ENCODE measurements at regions not wholly inside any gene's neighbourhood (a gene's known extent, or its start where the extent isn't known, plus 50 kb on each side); places are given as distances from the start of the nearest gene placed in this dataset.

DNA sequence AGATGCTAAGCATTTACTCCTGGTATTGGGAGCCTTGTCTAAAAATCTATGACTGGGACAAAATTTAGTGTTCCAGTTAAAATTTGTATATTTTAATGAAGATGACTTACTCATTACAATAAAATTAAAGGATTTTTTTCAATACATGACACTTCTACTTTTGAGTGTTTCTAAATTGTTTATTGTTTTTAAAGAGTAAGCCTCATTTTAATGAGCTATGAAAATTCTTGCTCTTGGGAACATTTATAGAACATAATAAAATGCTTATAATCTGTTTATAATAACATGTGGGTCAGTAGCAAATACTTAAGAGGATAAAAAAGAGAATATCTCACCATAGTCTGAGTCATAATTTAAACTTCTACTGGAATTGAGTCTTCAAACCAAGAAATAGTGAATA, 149.5 kb downstream of the PLCE1 start:
- TF ChIP-seq MYC (IDR thresholded peaks at IDR 0.05; ENCODE audit: low read depth, low read length) (no peak), POLR2A (IDR thresholded peaks at IDR 0.05; ENCODE audit: extremely low read depth, insufficient read length) (no peak), MAX (IDR thresholded peaks at IDR 0.05; ENCODE audit: low read depth, low read length) (no peak)
- TF ChIP-seq, protein P1, sequence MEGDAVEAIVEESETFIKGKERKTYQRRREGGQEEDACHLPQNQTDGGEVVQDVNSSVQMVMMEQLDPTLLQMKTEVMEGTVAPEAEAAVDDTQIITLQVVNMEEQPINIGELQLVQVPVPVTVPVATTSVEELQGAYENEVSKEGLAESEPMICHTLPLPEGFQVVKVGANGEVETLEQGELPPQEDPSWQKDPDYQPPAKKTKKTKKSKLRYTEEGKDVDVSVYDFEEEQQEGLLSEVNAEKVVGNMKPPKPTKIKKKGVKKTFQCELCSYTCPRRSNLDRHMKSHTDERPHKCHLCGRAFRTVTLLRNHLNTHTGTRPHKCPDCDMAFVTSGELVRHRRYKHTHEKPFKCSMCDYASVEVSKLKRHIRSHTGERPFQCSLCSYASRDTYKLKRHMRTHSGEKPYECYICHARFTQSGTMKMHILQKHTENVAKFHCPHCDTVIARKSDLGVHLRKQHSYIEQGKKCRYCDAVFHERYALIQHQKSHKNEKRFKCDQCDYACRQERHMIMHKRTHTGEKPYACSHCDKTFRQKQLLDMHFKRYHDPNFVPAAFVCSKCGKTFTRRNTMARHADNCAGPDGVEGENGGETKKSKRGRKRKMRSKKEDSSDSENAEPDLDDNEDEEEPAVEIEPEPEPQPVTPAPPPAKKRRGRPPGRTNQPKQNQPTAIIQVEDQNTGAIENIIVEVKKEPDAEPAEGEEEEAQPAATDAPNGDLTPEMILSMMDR (IDR thresholded peaks at IDR 0.05; ENCODE audit: low read depth, low read length), result no peak
- no peak overlapping the region for H3K4me3 ChIP-seq (ENCODE audit: low read depth, low read length)
- no peak for DNase-seq (ENCODE audit: low read depth)

GRCh38 chr10:94146313-94146712, 152.6 kb downstream of the PLCE1 start:
- TF ChIP-seq POLR2A (IDR thresholded peaks at IDR 0.05; ENCODE audit: extremely low read depth, insufficient read length) (no peak), MYC (IDR thresholded peaks at IDR 0.05; ENCODE audit: low read depth, low read length) (no peak), MAX (IDR thresholded peaks at IDR 0.05; ENCODE audit: low read depth, low read length) (no peak)
- TF ChIP-seq, protein P1 (IDR thresholded peaks at IDR 0.05; ENCODE audit: low read depth, low read length), result no peak
- no peak overlapping the region for H3K4me3 ChIP-seq (ENCODE audit: low read depth, low read length)
- DNase-seq (ENCODE audit: low read depth), result no peak

GRCh38 chr10:94146746-94147145, 153.0 kb downstream of the PLCE1 start:
- no peak overlapping the region for H3K4me3 ChIP-seq (ENCODE audit: low read depth, low read length)
- no peak for DNase-seq (ENCODE audit: low read depth)
- TF ChIP-seq MAX (IDR thresholded peaks at IDR 0.05; ENCODE audit: low read depth, low read length) (no peak), MYC (IDR thresholded peaks at IDR 0.05; ENCODE audit: low read depth, low read length) (no peak), POLR2A (IDR thresholded peaks at IDR 0.05; ENCODE audit: extremely low read depth, insufficient read length) (no peak)
- TF ChIP-seq, protein P1 (IDR thresholded peaks at IDR 0.05; ENCODE audit: low read depth, low read length), result no peak

GRCh38 chr10:94149702-94150101, 156.0 kb downstream of the PLCE1 start:
- TF ChIP-seq POLR2A (IDR thresholded peaks at IDR 0.05; ENCODE audit: extremely low read depth, insufficient read length) (no peak), MYC (IDR thresholded peaks at IDR 0.05; ENCODE audit: low read depth, low read length) (no peak)
- TF ChIP-seq, protein P1 (IDR thresholded peaks at IDR 0.05; ENCODE audit: low read depth, low read length), result no peak
- DNase-seq (ENCODE audit: low read depth), result no peak
- no peak overlapping the region for H3K4me3 ChIP-seq (ENCODE audit: low read depth, low read length)

DNA sequence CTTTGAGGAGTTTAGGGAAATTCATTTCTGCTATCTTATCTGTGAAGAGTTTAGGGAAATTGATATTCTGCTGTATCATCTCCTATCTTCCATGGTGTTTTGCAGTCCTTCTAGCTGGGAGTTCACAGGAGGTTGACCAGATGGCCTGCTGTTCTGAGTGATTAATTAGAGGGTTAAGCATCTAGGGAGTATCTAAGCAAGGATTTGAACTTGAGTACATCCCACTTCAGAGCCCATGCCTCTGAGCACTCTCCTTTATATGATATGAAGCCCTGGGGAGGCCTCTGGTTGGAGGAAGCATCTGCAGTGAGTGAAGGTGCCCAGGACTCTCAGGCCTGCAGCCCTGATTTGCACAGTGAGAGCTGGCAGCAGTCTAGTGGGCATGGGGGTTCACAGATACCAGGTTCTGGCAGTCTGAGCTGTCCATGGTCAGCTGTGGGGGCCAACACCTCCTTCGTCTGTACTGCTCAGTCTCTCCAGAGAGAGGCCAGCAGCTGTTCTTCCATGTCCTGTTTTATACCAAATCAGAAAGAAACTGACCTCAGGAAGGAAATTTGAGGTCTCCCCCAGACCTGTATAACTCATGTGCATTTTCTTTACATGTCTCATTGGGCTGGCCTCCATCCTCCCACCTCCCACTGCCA, 156.9 kb downstream of the PLCE1 start:
- no peak for DNase-seq (ENCODE audit: low read depth)
- H3K4me3 ChIP-seq (ENCODE audit: low read depth, low read length), result no peak overlapping the region
- TF ChIP-seq MYC (IDR thresholded peaks at IDR 0.05; ENCODE audit: low read depth, low read length) (no peak), POLR2A (IDR thresholded peaks at IDR 0.05; ENCODE audit: extremely low read depth, insufficient read length) (no peak), MAX (IDR thresholded peaks at IDR 0.05; ENCODE audit: low read depth, low read length) (no peak)
- TF ChIP-seq, protein P1 (IDR thresholded peaks at IDR 0.05; ENCODE audit: low read depth, low read length), result no peak

All from NB4 (cell line).